Ovary (tissue), 3 donors: ENCODE measurements at regions not wholly inside any gene's neighbourhood (a gene's known extent, or its start where the extent isn't known, plus 50 kb on each side); places are given as distances from the start of the nearest gene placed in this dataset.

Experiments used
- CTCF ChIP-seq, 3 donors: fragments of 450-650 bp in 2 of 3; fragments of 200-600 bp in 1 of 3; IDR thresholded peaks; one replicate each; pipeline versions ENCODE4 v1.5.1 to v1.8.0; 2016 to 2022; ENCODE audit warnings: antibody characterized with exemption in 3 of 3, mild to moderate bottlenecking in 1 of 3
- EP300 ChIP-seq: sonication (generic); formaldehyde crosslinking; IDR thresholded peaks from one replicate; pipeline ENCODE4 v1.6.1; 2017; ENCODE audit warnings: antibody characterized with exemption
- POLR2A ChIP-seq: fragments of 450-650 bp; IDR thresholded peaks from one replicate; pipeline ENCODE4 v1.6.1; 2017; ENCODE audit warnings: antibody characterized with exemption, mild to moderate bottlenecking, moderate library complexity
- donor health status: DM: no; HTN: no; CAD: no.

- TF ChIP-seq CTCF (IDR thresholded peaks at IDR 0.05) (no peak), POLR2A (no peak), EP300 (no peak)
Measured at GRCh38 chr5:18720002-18720401, 1085.7 kb downstream of the TAF11L14 start.
